ENCODE measurements at regions not wholly inside any gene's neighbourhood (a gene's known extent, or its start where the extent isn't known, plus 50 kb on each side); places are given as distances from the start of the nearest gene placed in this dataset.
A peak's percentile ranks its signal among the peaks of the same experiment; 100 is the strongest.

- no peak for DNase-seq
Observed at GRCh38 chr12:39124768-39125167, 219.4 kb upstream of the CPNE8 start.

GRCh38 chr12:39123580-39124253 lies 218.3 kb upstream of the CPNE8 start:
- DNase-seq, result no peak

GRCh38 chr12:39122562-39123204 lies 217.3 kb upstream of the CPNE8 start:
- no peak for DNase-seq

GRCh38 chr12:39116861-39117260 lies 211.5 kb upstream of the CPNE8 start:
- no peak for DNase-seq

- no peak for DNase-seq
Observed at GRCh38 chr12:39112064-39112463, 206.7 kb upstream of the CPNE8 start.

GRCh38 chr12:39105111-39105510 lies 199.7 kb upstream of the CPNE8 start:
- no peak for DNase-seq

- DNase-seq, result peak; percentile 60
Observed at GRCh38 chr12:39103552-39104165, 198.3 kb upstream of the CPNE8 start.

GRCh38 chr12:39102474-39103209 lies 197.3 kb upstream of the CPNE8 start:
- DNase-seq, result no peak

GRCh38 chr12:39095636-39096330 lies 190.4 kb upstream of the CPNE8 start:
- DNase-seq, result no peak

GRCh38 chr12:39081910-39082309 lies 176.5 kb upstream of the CPNE8 start:
- DNase-seq, result no peak

- no peak for DNase-seq
Observed at GRCh38 chr12:39077226-39077625, 171.8 kb upstream of the CPNE8 start.

GRCh38 chr12:39074063-39074462 lies 168.7 kb upstream of the CPNE8 start:
- DNase-seq, result no peak

- DNase-seq, result no peak
Observed at GRCh38 chr12:39072658-39073057, 167.3 kb upstream of the CPNE8 start.

GRCh38 chr12:39071611-39072010 lies 166.2 kb upstream of the CPNE8 start:
- no peak for DNase-seq

- DNase-seq, result no peak
Observed at GRCh38 chr12:39070775-39071174, 165.4 kb upstream of the CPNE8 start.

- no peak for DNase-seq
Observed at GRCh38 chr12:39065455-39065854, 160.1 kb upstream of the CPNE8 start.

- DNase-seq, result no peak
Observed at GRCh38 chr12:39064708-39065107, 159.3 kb upstream of the CPNE8 start.

- no peak for DNase-seq
Observed at GRCh38 chr12:39062266-39062996, 157.0 kb upstream of the CPNE8 start.

- no peak for DNase-seq
Observed at GRCh38 chr12:39061576-39061975, 156.2 kb upstream of the CPNE8 start.

GRCh38 chr12:39048395-39048794 lies 143.0 kb upstream of the CPNE8 start:
- DNase-seq, result no peak

- no peak for DNase-seq
Observed at GRCh38 chr12:39047539-39048262, 142.3 kb upstream of the CPNE8 start.

GRCh38 chr12:39044754-39045153 lies 139.4 kb upstream of the CPNE8 start:
- DNase-seq, result no peak

Measured in NCI-H2171 treated with DMSO at 0.1 percent for 48 hours (cell line).